HG03159 (cell line): ENCODE measurements at regions not wholly inside any gene's neighbourhood (a gene's known extent, or its start where the extent isn't known, plus 50 kb on each side); places are given as distances from the start of the nearest gene placed in this dataset.

Source experiments
- ATAC-seq: cut with Tn5 transposase; IDR thresholded peaks from one replicate; pipeline ENCODE4 v1.9.1; 2021; ENCODE audit warnings: mild to moderate bottlenecking, moderate library complexity; ENCODE audit not compliant: unreplicated experiment

GRCh38 chr12:66848967-66849366 lies 170.1 kb upstream of the GRIP1 start:
- ATAC-seq, result no peak

- ATAC-seq, result peak; percentile 49
Observed at GRCh38 chr12:66851134-66851533, 172.3 kb upstream of the GRIP1 start.

- ATAC-seq, result no peak
Observed at GRCh38 chr12:66852091-66852490, 173.2 kb upstream of the GRIP1 start.

- no peak for ATAC-seq
Observed at GRCh38 chr12:66852765-66853164, 173.9 kb upstream of the GRIP1 start.

GRCh38 chr12:66859751-66860440 lies 181.0 kb upstream of the GRIP1 start:
- ATAC-seq, result no peak

- ATAC-seq, result peak; percentile 80
Observed at GRCh38 chr12:66860752-66861750, 182.2 kb upstream of the GRIP1 start.

- no peak for ATAC-seq
Observed at GRCh38 chr12:66862356-66862985, 183.6 kb upstream of the GRIP1 start.

- ATAC-seq, result no peak
Observed at GRCh38 chr12:66863276-66863675, 184.4 kb upstream of the GRIP1 start.

GRCh38 chr12:66877925-66878324 lies 199.0 kb upstream of the GRIP1 start:
- ATAC-seq, result no peak

- ATAC-seq, result no peak
Observed at GRCh38 chr12:66879409-66879808, 200.5 kb upstream of the GRIP1 start.

GRCh38 chr12:66881386-66881785 lies 202.5 kb upstream of the GRIP1 start:
- no peak for ATAC-seq

- ATAC-seq, result no peak
Observed at GRCh38 chr12:66884091-66884490, 205.2 kb upstream of the GRIP1 start.

GRCh38 chr12:66885115-66885875 lies 206.4 kb upstream of the GRIP1 start:
- ATAC-seq, result no peak

- no peak for ATAC-seq
Observed at GRCh38 chr12:66896797-66897196, 217.9 kb upstream of the GRIP1 start.

- no peak for ATAC-seq
Observed at GRCh38 chr12:66898700-66899469, 220.0 kb upstream of the GRIP1 start.

GRCh38 chr12:66899588-66899987 lies 220.7 kb upstream of the GRIP1 start:
- no peak for ATAC-seq

- ATAC-seq, result no peak
Observed at GRCh38 chr12:66900616-66901015, 221.7 kb upstream of the GRIP1 start.

GRCh38 chr12:66901138-66901932 lies 222.5 kb upstream of the GRIP1 start:
- ATAC-seq, result peak; percentile 97

- ATAC-seq, result no peak
Observed at GRCh38 chr12:66902020-66902419, 223.1 kb upstream of the GRIP1 start.
